ENCODE measurements at regions not wholly inside any gene's neighbourhood (a gene's known extent, or its start where the extent isn't known, plus 50 kb on each side); places are given as distances from the start of the nearest gene placed in this dataset.

DNA sequence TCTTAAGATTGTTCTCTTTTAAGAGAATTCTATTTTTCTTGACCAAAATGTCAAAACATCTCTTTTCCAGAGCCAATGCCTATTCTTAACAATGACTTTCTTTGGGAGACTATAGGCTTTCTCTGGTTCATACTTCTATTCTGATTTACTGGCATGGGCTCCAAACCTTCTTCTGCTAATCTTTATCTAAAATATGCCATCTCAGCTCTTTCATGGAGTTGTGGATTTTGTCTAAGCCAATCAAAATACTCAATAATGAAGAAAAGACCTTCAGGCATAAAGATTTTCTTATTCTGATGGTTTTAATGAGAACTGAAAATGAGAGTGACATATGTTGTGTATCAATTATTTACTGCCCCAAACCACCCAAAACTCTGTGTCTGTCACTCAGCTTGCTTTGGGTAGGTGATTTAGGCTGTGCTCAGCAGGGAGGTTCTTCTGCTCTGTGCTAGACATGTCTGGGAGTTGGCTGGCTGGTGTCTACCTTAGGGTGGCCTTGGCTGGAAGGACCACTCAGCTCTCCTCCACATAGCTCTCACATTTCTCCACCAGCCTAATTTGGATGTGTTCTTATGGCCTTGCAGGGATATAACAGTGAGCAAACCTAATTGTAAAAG is 270.8 kb downstream of the PRDM2 start:
- Histone ChIP-seq H3K4me2 (ENCODE audit: low read depth, low read length) (no peak overlapping the region), H3K9ac (ENCODE audit: insufficient read depth, low read depth, low read length) (no peak overlapping the region), H3K4me1 (ENCODE audit: insufficient read depth, low read length) (no peaks in the 10 kb centered on the region), H3K36me3 (replicated peaks in 1 of 2; ENCODE audit: control insufficient read depth in 1 of 2, insufficient read depth in 2 of 2, low read length in 2 of 2) (no peaks in the 10 kb centered on the region), H3K4me3 (replicated peaks in 1 of 3; ENCODE audit: insufficient read depth in 1 of 3, low read depth in 2 of 3, low read length in 3 of 3) (no peak overlapping the region), H2AFZ (ENCODE audit: low read length) (no peak overlapping the region), H4K20me1 (ENCODE audit: insufficient read depth, low read length) (no peaks in the 10 kb centered on the region), H3K27ac (ENCODE audit: extremely low read length, insufficient read depth, low read length) (no peak overlapping the region), H3K9me3 (ENCODE audit: low read length) (peaks cover 37% of the 10 kb centered on the region), H3K27me3 (ENCODE audit: control insufficient read depth in 1 of 2, insufficient read depth in 2 of 2, low read length in 2 of 2) (no peaks in the 10 kb centered on the region), H3K79me2 (ENCODE audit: insufficient read depth, low read length) (no peaks in the 10 kb centered on the region)
- ATAC-seq, result no peak
- no TSS peak for BruUV-seq (replicated peaks)
- intact Hi-C loops (cut with micrococcal nuclease; ENCODE audit: unreplicated experiment) (no loop called here), in situ Hi-C loops (cut with HindIII; ENCODE audit: extremely low pct_ligation_motif_present, low pct_unique_long_range_greater_than_20kb) (loop anchor here (25.0 kb wide), 1 partner anchor 1067 kb away; no protein-coding TSS in a partner anchor)
- no peak for FAIRE-seq
- ChIA-PET POLR2A (no interaction called here), CTCF (ENCODE audit: low intra/inter-chr PET ratio, low total read pairs) (no interaction called here)
- no peak for DNase-seq (ENCODE audit: low spot score)
- TF ChIP-seq GPN1 (CRISPR knock-in tag; IDR thresholded peaks at IDR 0.05; ENCODE audit: borderline replicate concordance), result no peak
- TF ChIP-seq MAFK (conservative IDR thresholded peaks at IDR 0.05 in 1 of 2, IDR thresholded peaks at IDR 0.05 in 1 of 2; ENCODE audit: low read length in 2 of 2), result peak; percentile 22 to 81; a peak in 3 of 4 replicates
- TF ChIP-seq JDP2 (CRISPR knock-in tag; IDR thresholded peaks at IDR 0.05; ENCODE audit: borderline replicate concordance), result no peak
- TF ChIP-seq TIGD3 (CRISPR knock-in tag; IDR thresholded peaks at IDR 0.05; ENCODE audit: borderline replicate concordance), result no peak
- peak; percentile 59 for TF ChIP-seq MAFF (IDR thresholded peaks at IDR 0.05; ENCODE audit: low read depth, low read length)
- TF ChIP-seq ZNF724P (CRISPR knock-in tag; IDR thresholded peaks at IDR 0.05; ENCODE audit: borderline replicate concordance), result no peak
- TF ChIP-seq ZC3H4 (CRISPR knock-in tag; IDR thresholded peaks at IDR 0.05; ENCODE audit: borderline replicate concordance), result no peak
- TF ChIP-seq, protein P1, sequence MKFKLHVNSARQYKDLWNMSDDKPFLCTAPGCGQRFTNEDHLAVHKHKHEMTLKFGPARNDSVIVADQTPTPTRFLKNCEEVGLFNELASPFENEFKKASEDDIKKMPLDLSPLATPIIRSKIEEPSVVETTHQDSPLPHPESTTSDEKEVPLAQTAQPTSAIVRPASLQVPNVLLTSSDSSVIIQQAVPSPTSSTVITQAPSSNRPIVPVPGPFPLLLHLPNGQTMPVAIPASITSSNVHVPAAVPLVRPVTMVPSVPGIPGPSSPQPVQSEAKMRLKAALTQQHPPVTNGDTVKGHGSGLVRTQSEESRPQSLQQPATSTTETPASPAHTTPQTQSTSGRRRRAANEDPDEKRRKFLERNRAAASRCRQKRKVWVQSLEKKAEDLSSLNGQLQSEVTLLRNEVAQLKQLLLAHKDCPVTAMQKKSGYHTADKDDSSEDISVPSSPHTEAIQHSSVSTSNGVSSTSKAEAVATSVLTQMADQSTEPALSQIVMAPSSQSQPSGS (CRISPR knock-in tag; IDR thresholded peaks at IDR 0.05), result no peak
- TF ChIP-seq, protein P2, sequence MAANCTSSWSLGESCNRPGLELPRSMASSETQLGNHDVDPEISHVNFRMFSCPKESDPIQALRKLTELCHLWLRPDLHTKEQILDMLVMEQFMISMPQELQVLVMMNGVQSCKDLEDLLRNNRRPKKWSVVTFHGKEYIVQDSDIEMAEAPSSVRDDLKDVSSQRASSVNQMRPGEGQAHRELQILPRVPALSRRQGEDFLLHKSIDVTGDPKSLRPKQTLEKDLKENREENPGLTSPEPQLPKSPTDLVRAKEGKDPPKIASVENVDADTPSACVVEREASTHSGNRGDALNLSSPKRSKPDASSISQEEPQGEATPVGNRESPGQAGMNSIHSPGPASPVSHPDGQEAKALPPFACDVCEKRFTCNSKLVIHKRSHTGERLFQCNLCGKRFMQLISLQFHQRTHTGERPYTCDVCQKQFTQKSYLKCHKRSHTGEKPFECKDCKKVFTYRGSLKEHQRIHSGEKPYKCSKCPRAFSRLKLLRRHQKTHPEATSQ (CRISPR knock-in tag; IDR thresholded peaks at IDR 0.05; ENCODE audit: borderline replicate concordance), result no peak
- no peak for TF ChIP-seq KDM5B (CRISPR knock-in tag; IDR thresholded peaks at IDR 0.05; ENCODE audit: borderline replicate concordance)
- TF ChIP-seq, protein P3, sequence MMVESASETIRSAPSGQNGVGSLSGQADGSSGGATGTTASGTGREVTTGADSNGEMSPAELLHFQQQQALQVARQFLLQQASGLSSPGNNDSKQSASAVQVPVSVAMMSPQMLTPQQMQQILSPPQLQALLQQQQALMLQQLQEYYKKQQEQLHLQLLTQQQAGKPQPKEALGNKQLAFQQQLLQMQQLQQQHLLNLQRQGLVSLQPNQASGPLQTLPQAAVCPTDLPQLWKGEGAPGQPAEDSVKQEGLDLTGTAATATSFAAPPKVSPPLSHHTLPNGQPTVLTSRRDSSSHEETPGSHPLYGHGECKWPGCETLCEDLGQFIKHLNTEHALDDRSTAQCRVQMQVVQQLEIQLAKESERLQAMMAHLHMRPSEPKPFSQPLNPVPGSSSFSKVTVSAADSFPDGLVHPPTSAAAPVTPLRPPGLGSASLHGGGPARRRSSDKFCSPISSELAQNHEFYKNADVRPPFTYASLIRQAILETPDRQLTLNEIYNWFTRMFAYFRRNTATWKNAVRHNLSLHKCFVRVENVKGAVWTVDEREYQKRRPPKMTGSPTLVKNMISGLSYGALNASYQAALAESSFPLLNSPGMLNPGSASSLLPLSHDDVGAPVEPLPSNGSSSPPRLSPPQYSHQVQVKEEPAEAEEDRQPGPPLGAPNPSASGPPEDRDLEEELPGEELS (CRISPR knock-in tag; IDR thresholded peaks at IDR 0.05), result no peak
- TF ChIP-seq ZNF331 (CRISPR knock-in tag; IDR thresholded peaks at IDR 0.05), result peak; percentile 99
- no peak for TF ChIP-seq ZNF468 (CRISPR knock-in tag; IDR thresholded peaks at IDR 0.05)
- TF ChIP-seq ZNF350 (CRISPR knock-in tag; IDR thresholded peaks at IDR 0.05; ENCODE audit: borderline replicate concordance, low read depth), result no peak
- TF ChIP-seq DPF2 (CRISPR knock-in tag; IDR thresholded peaks at IDR 0.05; ENCODE audit: borderline replicate concordance, low read depth), result no peak
- TF ChIP-seq TSC22D2 (CRISPR knock-in tag; IDR thresholded peaks at IDR 0.05; ENCODE audit: borderline replicate concordance), result no peak
- no peak for TF ChIP-seq SMAD9 (CRISPR knock-in tag; IDR thresholded peaks at IDR 0.05)
- TF ChIP-seq ZNF329 (CRISPR knock-in tag; IDR thresholded peaks at IDR 0.05; ENCODE audit: low read depth), result no peak
- no peak for TF ChIP-seq ZFAT (CRISPR knock-in tag; conservative IDR thresholded peaks at IDR 0.05)
